ENCODE measurements at regions not wholly inside any gene's neighbourhood (a gene's known extent, or its start where the extent isn't known, plus 50 kb on each side); places are given as distances from the start of the nearest gene placed in this dataset.

DNA sequence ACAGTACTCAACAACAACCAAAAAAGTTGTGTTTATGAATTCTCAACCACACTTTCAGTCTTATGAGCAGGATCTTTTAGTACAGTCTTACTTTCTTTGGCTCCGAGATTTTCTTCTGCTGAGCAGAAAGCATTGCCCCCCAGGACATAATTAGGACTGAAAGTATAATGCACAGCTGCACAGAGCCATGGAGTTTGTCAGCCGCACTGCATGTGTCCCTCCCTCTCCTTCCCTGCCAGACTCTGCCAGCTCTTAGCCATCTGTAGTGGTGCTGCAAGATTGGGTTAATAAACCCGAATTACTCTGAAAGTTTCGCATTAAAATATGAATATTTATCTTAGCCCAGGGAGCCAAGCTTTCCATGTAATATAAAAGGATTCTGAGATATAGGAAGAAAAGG is 179.6 kb upstream of the PTCHD4 start:
- Histone ChIP-seq H3K9me3 (no peaks in the 10 kb centered on the region), H3K27me3 (no peaks in the 10 kb centered on the region), H3K4me1 (no peaks in the 10 kb centered on the region), H3K4me3 (no peak overlapping the region), H3K9ac (ENCODE audit: low read depth in 2 of 2, low read length in 2 of 2) (no peak overlapping the region), H3K36me3 (no peaks in the 10 kb centered on the region), H3K27ac (no peak overlapping the region)
- TF ChIP-seq, protein P1, sequence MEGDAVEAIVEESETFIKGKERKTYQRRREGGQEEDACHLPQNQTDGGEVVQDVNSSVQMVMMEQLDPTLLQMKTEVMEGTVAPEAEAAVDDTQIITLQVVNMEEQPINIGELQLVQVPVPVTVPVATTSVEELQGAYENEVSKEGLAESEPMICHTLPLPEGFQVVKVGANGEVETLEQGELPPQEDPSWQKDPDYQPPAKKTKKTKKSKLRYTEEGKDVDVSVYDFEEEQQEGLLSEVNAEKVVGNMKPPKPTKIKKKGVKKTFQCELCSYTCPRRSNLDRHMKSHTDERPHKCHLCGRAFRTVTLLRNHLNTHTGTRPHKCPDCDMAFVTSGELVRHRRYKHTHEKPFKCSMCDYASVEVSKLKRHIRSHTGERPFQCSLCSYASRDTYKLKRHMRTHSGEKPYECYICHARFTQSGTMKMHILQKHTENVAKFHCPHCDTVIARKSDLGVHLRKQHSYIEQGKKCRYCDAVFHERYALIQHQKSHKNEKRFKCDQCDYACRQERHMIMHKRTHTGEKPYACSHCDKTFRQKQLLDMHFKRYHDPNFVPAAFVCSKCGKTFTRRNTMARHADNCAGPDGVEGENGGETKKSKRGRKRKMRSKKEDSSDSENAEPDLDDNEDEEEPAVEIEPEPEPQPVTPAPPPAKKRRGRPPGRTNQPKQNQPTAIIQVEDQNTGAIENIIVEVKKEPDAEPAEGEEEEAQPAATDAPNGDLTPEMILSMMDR (IDR thresholded peaks at IDR 0.05) = no peak
- DNase-seq = no peak
- intact Hi-C loops (cut with DNase I) = no loop called here

GRCh38 chr6:48289841-48290240 is 178.8 kb upstream of the PTCHD4 start:
- H3K9me3 ChIP-seq = no peaks in the 10 kb centered on the region
- H3K36me3 ChIP-seq = no peaks in the 10 kb centered on the region
- intact Hi-C loops (cut with DNase I) = no loop called here
- TF ChIP-seq, protein P1 (IDR thresholded peaks at IDR 0.05) = no peak
- H3K27ac ChIP-seq = no peak overlapping the region
- DNase-seq = no peak
- H3K9ac ChIP-seq (ENCODE audit: low read depth in 2 of 2, low read length in 2 of 2) = no peak overlapping the region
- no peaks in the 10 kb centered on the region for H3K4me1 ChIP-seq
- no peaks in the 10 kb centered on the region for H3K27me3 ChIP-seq
- no peak overlapping the region for H3K4me3 ChIP-seq

DNA sequence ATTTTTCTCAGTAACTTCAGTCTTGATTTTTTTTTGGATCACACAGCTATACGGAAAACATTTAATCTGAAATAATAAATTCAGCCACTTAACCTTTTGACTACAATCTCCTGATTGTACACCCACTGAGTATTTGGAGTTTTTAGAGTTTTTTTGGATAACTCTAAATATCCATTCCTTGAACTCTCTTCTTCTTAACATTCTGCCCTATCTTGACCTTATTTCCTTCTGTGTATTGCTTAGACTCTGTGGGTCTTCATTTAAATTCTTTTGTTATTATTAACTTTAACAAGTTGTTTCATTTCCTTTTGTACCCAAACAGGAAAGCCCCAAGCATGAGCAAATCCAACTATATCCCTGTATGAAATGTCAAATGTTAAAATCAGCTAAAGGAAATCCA is 170.2 kb upstream of the PTCHD4 start:
- no peaks in the 10 kb centered on the region for H3K4me1 ChIP-seq

GRCh38 chr6:48280035-48280620 is 169.1 kb upstream of the PTCHD4 start:
- Histone ChIP-seq H3K9me3 (no peaks in the 10 kb centered on the region), H3K4me1 (no peaks in the 10 kb centered on the region), H3K9ac (ENCODE audit: low read depth in 2 of 2, low read length in 2 of 2) (no peak overlapping the region), H3K4me3 (no peak overlapping the region), H3K27ac (no peak overlapping the region), H3K27me3 (no peaks in the 10 kb centered on the region), H3K36me3 (no peaks in the 10 kb centered on the region)
- intact Hi-C loops (cut with DNase I) = no loop called here
- DNase-seq = no peak
- TF ChIP-seq, protein P1 (IDR thresholded peaks at IDR 0.05) = no peak

More for the DNA sequence above, 170.2 kb upstream of the PTCHD4 start:
- H3K27ac ChIP-seq = no peak overlapping the region
- no peaks in the 10 kb centered on the region for H3K9me3 ChIP-seq
- no peak for DNase-seq
- H3K27me3 ChIP-seq = no peaks in the 10 kb centered on the region
- no peak overlapping the region for H3K4me3 ChIP-seq
- H3K9ac ChIP-seq (ENCODE audit: low read depth in 2 of 2, low read length in 2 of 2) = no peak overlapping the region
- intact Hi-C loops (cut with DNase I) = no loop called here
- TF ChIP-seq, protein P1 (IDR thresholded peaks at IDR 0.05) = no peak
- H3K36me3 ChIP-seq = no peaks in the 10 kb centered on the region

DNA sequence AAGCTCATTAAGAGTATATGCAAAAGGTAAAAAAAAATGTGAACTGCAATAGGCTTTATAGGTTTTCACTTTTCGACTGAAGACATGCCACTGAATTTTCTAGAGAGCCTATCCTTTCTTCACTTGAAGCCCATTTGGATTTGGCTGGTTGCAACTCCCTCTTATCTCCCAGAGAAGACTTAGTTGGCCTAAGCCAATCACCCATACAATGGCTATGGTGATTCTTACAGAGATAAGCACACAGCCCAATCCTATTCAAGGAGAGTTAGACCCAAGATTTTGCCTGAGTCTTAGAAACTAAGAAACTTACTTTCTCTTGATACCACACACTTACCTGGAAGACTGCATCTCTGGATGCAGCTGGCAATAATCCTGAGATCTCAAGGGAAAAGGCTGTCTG is 167.3 kb upstream of the PTCHD4 start:
- H3K4me1 ChIP-seq = no peaks in the 10 kb centered on the region
- TF ChIP-seq, protein P1 (IDR thresholded peaks at IDR 0.05) = no peak
- no peak overlapping the region for H3K27ac ChIP-seq
- intact Hi-C loops (cut with DNase I) = no loop called here
- H3K27me3 ChIP-seq = no peaks in the 10 kb centered on the region
- H3K36me3 ChIP-seq = no peaks in the 10 kb centered on the region
- no peak overlapping the region for H3K9ac ChIP-seq (ENCODE audit: low read depth in 2 of 2, low read length in 2 of 2)
- DNase-seq = no peak
- H3K4me3 ChIP-seq = no peak overlapping the region
- no peaks in the 10 kb centered on the region for H3K9me3 ChIP-seq

All from colonic mucosa (tissue), 4 donors.